HTR-8/SVneo (cell line): ENCODE measurements at regions not wholly inside any gene's neighbourhood (a gene's known extent, or its start where the extent isn't known, plus 50 kb on each side); places are given as distances from the start of the nearest gene placed in this dataset.
"Not testable (repeated sequence)": the region's sequence is repeated elsewhere in the genome, so short reads cannot be mapped to it uniquely, and the experiment has no call there.

Source experiments
- DNase-seq: peaks from one replicate; pipeline ENCODE4 v3.0.0; 2011; ENCODE audit warnings: low spot score, mixed read lengths; ENCODE audit not compliant: insufficient read length
- FAIRE-seq: peaks from 2 replicates; lab custom pipeline; 2011; peaks lifted over from hg19 to GRCh38; lab: Jason Lieb, UNC

DNA sequence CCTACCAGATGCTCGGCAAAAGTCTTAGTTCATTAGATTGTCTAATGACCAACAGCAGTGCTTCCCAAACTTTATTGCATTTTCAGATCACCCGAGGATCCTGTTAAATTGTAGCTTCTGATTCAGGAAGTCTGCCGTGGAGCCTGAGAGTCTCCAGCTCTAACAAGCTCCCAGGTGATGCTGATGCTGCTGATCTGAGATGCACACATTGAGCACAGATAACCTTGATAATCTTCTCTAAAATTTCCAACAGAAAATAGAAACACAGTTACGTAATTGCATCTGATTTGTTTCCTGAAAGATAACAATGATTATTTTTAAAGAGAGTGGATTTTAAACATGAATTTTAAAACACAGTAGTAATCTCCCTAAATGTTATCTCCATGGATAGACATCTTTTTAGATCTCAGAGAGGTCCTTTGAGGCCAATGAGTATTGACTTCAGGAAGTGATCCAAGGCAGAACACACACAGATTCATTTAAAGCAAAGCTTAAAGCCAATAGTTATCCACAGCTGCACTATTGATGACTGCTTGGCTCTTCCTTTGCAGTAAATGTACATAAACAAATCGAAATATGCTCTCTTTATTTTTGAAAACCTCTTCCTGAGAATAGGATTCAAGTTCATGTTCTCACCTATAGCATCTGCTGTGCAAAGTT, 122.8 kb upstream of the TNPO1 start:
- DNase-seq (no peak), FAIRE-seq (no peak)

- DNase-seq (no peak), FAIRE-seq (no peak)
These were observed 123.6 kb upstream of the TNPO1 start for GRCh38 chr5:72692651-72693442.

- FAIRE-seq: no peak
- DNase-seq: no peak
These were observed 124.2 kb upstream of the TNPO1 start for GRCh38 chr5:72692231-72692637.

DNA sequence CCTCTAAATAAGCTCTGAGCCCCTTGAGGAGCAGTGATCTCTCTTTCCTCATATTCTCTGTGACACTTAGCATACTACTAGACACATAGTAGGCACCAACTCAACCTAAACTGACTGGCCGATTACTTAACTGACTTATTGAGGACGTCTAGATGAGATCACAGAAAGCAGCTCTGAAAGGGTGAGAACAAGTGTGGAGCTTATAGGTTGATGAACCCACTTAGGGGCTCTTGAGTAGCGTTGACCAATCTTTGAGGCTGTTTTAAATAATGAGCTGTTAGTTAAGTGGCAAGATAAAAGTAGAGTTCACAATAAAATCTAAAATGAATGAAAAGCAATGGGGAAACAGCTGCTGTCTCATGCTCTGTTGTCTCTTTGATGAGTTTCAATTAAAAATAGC, 124.7 kb upstream of the TNPO1 start:
- DNase-seq: no peak
- no peak for FAIRE-seq

DNA sequence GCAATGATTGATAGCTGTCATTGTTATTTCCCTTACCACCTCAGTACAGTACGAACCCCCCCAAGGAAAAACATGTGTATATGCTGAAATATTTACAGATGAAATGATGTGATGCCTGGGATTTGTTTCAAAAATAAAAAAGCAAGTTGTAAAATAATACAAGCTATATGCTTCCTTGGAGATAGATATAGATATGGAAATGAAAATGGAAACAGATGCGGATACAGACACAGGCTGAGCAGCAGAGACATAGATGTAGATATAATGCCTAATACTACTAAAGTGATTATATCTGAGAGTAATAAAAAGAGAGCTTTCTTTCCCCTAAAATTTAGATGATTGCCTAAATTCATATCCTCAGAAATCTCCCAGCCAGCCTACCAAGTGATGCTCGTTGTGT, 127.5 kb upstream of the TNPO1 start:
- FAIRE-seq (no peak), DNase-seq (no peak)

DNA sequence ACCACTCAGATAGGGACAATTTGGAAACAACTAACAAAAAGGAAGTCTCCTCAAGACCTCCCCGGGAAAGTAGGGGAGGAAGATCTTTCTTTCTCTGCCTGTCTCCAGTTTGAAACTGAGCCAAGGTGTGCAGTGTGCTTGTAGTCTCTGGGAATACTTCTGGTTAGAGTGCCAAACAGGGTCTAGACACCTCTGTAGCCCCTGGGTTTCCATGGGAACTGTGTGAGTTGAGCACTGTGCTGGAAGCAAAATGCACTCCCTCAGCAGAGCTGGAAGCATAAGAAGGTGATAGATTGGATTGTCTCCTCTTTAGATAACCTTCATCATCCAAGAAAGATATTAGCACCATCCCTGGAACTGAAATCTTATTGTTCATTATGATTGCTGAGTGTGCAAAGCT, 129.2 kb upstream of the TNPO1 start:
- no peak for FAIRE-seq
- no peak for DNase-seq

DNA sequence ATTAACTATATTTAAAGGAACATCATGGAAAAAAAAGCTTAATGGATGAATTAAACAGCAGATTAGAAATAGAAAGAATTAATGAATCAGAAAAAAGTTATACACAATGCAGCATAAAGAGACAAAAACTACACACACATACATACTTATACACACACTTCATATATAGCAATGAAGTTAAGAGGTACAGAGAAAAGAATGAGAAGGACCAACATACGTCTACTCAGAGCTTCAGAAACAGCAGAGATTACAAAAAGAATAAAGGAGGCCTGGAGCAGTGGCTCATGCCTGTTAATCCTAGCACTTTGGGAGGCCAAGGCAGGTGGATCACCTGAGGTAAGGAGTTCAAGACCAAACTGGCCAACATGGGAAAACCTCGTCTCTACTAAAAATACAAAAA, 133.9 kb upstream of the TNPO1 start:
- no peak for DNase-seq
- no peak for FAIRE-seq

- no peak for FAIRE-seq
These were observed 134.7 kb upstream of the TNPO1 start for GRCh38 chr5:72681781-72682180.

DNA sequence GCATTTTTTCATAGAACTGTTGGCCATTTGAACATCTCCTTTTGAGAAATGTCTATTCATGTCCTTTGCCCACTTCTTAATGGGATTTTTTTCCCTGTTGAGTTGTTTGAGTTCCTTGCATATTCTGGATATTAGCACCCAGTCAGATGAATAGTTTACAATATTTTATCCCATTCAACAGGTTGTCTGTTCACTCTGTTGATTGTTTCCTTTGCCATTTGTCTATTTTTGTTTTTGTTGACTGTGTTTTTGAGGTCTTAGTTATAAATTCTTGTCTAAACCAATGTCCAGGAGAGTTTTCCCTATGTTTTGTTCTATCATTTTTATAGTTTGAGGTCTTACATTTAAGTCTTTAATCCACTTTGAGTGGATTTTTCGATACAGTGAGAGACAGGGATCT, 139.0 kb upstream of the TNPO1 start:
- DNase-seq: no peak
- FAIRE-seq: no peak

More at GRCh38 chr5:72681781-72682180, 134.7 kb upstream of the TNPO1 start:
- DNase-seq: no peak

GRCh38 chr5:72676831-72677230, 139.6 kb upstream of the TNPO1 start:
- FAIRE-seq, DNase-seq: not testable (repeated sequence)

DNA sequence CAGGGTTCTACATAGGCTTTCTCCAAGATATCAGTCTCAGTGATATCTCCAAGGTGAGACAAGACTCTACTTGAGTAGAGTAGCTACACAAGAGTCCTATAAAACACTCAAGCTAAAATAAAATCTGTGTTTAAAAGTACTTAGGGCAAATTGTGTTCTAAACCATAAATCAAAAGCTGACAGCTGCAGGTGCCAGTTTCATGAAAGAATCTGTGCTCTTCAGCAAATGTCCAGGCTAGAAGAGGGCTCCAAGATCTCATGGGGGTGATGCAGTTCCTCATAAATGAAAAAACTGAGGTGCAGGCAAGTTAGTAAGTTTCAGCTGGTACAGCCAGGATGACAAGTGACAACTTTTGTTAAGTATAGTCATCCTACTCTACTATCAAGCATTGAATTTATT, 142.8 kb upstream of the TNPO1 start:
- FAIRE-seq: no peak
- no peak for DNase-seq

DNA sequence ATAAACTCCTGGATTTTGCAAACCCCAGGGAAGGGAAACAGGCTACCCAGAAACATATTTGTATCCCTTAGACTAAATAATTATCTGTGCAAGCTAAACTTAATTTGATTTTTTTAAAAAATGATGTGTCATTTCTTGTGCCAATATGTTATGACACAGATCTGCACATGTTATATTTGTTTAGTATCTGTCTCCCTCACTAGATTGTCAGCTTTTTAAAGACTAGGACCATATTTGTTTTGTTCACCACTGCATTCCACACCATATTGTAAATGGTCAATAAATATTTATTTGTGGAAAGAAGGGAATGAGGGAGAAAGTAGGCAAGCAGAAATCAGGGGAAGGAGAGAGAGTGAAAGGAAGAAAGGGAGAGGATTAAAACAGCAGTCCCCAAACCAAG, 143.3 kb upstream of the TNPO1 start:
- FAIRE-seq (no peak), DNase-seq (no peak)

DNA sequence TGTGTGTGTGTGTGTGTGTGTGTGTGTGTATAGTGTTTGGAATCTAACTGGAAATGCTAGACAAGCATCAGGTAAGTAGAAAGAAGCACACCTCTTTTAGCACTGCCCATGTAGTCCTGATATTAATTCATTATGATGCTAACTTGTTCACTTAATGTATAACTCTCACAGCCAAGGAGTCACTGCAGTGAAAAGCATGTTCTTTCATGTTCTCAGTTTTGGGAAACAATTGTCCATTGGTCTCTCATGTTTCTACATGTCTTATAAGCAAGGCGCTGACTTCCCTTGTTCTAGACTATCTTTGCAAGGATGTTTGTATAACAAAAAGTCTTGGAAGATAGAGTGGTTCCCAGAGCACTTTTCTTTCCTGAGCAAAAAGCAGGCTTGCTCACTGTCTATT, 148.8 kb upstream of the TNPO1 start:
- DNase-seq (no peak), FAIRE-seq (no peak)

DNA sequence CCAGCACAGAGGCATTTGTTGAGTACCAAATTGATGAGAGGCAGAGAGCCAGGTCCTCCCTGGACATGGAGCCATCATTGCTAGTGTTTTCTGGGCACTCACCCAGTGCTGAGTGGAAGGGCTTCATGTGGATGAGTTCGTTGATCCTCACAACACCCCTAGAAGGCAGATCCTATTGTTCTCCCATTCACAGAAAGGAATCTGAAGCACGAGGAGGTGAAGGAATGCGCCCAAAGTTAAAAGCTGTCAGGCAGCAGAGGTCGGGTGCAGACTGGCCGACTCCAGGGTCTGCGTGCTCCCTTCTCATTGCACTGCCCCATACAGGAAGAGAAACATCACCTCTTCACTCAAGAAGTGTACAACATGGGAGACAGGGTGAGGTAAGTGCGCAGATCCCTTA, 153.5 kb upstream of the TNPO1 start:
- DNase-seq: no peak
- no peak for FAIRE-seq

DNA sequence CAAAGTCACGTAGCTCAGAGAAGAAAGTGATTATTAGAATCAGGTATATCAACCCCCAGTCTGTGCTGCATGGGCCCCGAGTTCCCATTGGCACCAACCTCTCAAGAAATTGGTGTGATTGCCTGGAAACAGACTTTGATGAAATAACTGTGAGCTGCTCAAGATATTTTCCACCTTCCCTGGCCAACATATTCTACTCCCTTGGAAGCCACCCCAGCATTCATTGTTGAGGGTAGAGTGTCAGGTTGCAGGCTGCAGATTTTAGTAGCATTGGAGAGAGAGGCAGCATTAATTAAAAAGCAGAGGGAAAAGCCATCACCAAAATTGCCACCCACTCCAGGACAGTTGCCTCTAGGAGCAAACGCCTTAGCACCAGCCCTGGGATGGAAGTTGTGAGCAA, 154.2 kb upstream of the TNPO1 start:
- no peak for FAIRE-seq
- no peak for DNase-seq

DNA sequence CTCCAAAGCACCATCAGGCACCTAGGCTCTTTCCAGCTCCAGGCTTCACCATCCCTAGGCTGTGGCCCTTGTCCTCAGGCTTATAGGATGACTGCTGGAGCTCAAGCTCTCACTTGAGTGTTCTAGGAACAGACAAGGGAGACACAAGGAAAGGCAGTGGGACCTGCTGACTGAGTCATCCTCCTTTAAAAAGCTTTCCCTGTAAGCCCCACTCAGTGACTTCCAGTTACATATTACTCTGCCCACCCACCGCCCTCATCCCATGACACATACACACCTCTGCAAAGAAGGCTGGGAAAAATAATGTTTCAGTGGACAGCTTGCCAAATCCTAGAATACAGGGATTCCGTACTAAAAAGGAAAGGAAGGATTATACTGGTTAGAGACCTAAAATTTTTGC, 154.2 kb upstream of the ZNF366 start:
- FAIRE-seq: no peak
- peak; percentile 17 for DNase-seq

- DNase-seq: no peak
- no peak for FAIRE-seq
These were observed 152.5 kb upstream of the ZNF366 start for GRCh38 chr5:72659726-72660125.

GRCh38 chr5:72658761-72659540, 151.7 kb upstream of the ZNF366 start:
- DNase-seq (no peak), FAIRE-seq (no peak)

GRCh38 chr5:72658161-72658560, 151.0 kb upstream of the ZNF366 start:
- FAIRE-seq: peak; percentile 9
- no peak for DNase-seq

DNA sequence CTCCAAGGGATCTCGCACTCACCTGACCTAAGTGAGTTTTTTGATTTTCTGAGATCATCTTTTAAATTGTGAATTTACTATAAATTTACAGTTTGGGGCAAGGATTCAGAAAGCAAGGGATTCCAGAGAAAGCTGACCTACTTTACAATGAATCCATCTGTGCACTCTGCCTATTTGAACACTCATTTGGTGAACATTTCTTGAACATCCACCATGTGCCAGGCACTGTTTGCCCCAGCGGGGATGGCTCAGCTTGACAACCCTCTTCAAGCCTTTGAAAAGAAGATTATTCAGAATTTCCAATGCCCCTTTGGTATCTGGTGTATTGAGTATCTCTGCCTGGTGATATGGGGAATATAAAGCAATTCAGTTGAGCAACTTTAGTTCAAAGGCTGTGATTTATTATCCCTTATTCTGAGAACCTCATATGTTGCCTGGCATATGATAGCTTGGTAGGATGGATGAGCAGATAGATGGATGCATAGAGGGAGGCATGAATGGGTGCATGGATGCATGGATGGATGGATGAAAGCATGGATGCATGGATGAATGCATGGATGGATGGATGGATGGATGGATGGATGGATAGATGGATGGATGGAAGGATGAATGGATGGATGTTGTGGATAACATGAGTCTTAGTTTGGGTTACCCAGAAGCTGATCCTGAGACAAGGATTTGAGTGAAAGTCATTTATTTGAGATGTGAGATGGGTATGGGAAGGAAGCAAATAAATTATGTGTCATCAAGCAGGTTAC, 149.7 kb upstream of the ZNF366 start:
- FAIRE-seq (no peak), DNase-seq (no peak)
